NB4 (cell line): ENCODE measurements at regions not wholly inside any gene's neighbourhood (a gene's known extent, or its start where the extent isn't known, plus 50 kb on each side); places are given as distances from the start of the nearest gene placed in this dataset.

Experiments
- CTCF ChIP-seq: IDR thresholded peaks from one replicate; pipeline ENCODE4 v1.5.1; 2012; ENCODE audit warnings: low read depth, low read length
- MAX ChIP-seq: IDR thresholded peaks from 2 replicates; pipeline ENCODE4 v1.6.1; 2011; ENCODE audit warnings: low read depth, low read length
- MYC ChIP-seq: IDR thresholded peaks from 2 replicates; pipeline ENCODE4 v1.6.1; 2011; ENCODE audit warnings: low read depth, low read length
- POLR2A ChIP-seq: IDR thresholded peaks from 2 replicates; pipeline ENCODE4 v1.6.1; 2011; ENCODE audit warnings: mild to moderate bottlenecking; ENCODE audit not compliant: insufficient read length; ENCODE audit errors: extremely low read depth

GRCh38 chr3:146334151-146334550 lies 83.2 kb upstream of the PLSCR4 start:
- TF ChIP-seq POLR2A (no peak), CTCF (no peak), MYC (no peak), MAX (no peak)
